ENCODE measurements at regions not wholly inside any gene's neighbourhood (a gene's known extent, or its start where the extent isn't known, plus 50 kb on each side); places are given as distances from the start of the nearest gene placed in this dataset.

GRCh38 chr3:178001670-178002101, 534.5 kb upstream of the KCNMB2 start:
- Histone ChIP-seq H3K4me1 (ENCODE audit: control insufficient read depth in 1 of 2, insufficient read depth in 2 of 2, low read length in 2 of 2) (no peaks in the 10 kb centered on the region), H3K4me3 (ENCODE audit: low read depth in 1 of 2, low read length in 2 of 2) (no peak overlapping the region), H3K36me3 (ENCODE audit: control insufficient read depth in 1 of 2, insufficient read depth in 2 of 2, low read length in 2 of 2) (no peaks in the 10 kb centered on the region)

DNA sequence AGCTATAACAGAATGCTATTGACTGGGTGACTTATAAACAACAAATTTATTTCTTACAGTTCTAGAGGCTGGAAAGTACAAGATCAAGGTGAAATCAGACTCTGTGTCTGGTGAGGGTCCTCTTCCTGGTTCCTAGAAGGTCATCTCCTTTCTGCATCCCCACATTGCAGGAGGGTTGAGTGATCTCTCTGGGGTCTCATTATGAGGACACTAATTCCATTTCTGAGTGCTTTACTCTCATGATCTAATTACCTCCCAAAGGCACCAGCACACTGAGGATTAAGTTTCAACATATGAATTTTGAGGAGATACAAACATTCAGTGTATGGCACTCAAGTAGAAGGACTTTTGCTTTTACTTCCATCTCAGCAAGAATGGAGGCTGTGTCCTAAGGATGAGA, 534.1 kb upstream of the KCNMB2 start:
- Histone ChIP-seq H3K27me3 (ENCODE audit: low read depth, low read length) (no peaks in the 10 kb centered on the region), H3K9me3 (ENCODE audit: control insufficient read depth in 1 of 2, low read length in 2 of 2) (no peaks in the 10 kb centered on the region), H3K4me1 (ENCODE audit: control insufficient read depth in 1 of 2, insufficient read depth in 2 of 2, low read length in 2 of 2) (no peaks in the 10 kb centered on the region), H3K27ac (ENCODE audit: low read length) (no peak overlapping the region), H3K4me3 (ENCODE audit: low read depth in 1 of 2, low read length in 2 of 2) (no peak overlapping the region), H3K36me3 (ENCODE audit: control insufficient read depth in 1 of 2, insufficient read depth in 2 of 2, low read length in 2 of 2) (no peaks in the 10 kb centered on the region)

More at GRCh38 chr3:178001670-178002101, 534.5 kb upstream of the KCNMB2 start:
- no peaks in the 10 kb centered on the region for H3K9me3 ChIP-seq (ENCODE audit: control insufficient read depth in 1 of 2, low read length in 2 of 2)
- H3K27ac ChIP-seq (ENCODE audit: low read length): no peak overlapping the region
- H3K27me3 ChIP-seq (ENCODE audit: low read depth, low read length): no peaks in the 10 kb centered on the region

DNA sequence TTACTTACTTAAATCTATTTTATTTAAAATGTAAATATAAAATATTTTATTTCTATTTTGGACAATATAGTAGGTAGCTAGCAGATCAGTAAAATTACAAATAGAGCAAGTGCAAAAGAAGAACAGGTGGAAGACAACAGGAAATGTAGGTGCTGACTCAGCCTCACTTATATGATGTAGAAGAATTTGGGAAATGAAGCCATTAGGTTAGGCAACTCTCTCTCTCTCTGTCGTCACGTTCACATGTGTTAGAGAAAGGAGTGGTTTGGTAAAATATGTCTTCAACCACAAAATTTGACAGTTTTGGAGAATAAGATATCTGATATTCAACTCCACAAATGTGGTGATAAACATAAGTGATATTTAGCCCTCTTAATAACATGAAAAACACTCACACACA, 532.5 kb upstream of the KCNMB2 start:
- Histone ChIP-seq H3K27ac (ENCODE audit: low read length) (no peak overlapping the region), H3K4me1 (ENCODE audit: control insufficient read depth in 1 of 2, insufficient read depth in 2 of 2, low read length in 2 of 2) (no peaks in the 10 kb centered on the region), H3K36me3 (ENCODE audit: control insufficient read depth in 1 of 2, insufficient read depth in 2 of 2, low read length in 2 of 2) (no peaks in the 10 kb centered on the region), H3K9me3 (ENCODE audit: control insufficient read depth in 1 of 2, low read length in 2 of 2) (no peaks in the 10 kb centered on the region), H3K4me3 (ENCODE audit: low read depth in 1 of 2, low read length in 2 of 2) (no peak overlapping the region), H3K27me3 (ENCODE audit: low read depth, low read length) (no peaks in the 10 kb centered on the region)

DNA sequence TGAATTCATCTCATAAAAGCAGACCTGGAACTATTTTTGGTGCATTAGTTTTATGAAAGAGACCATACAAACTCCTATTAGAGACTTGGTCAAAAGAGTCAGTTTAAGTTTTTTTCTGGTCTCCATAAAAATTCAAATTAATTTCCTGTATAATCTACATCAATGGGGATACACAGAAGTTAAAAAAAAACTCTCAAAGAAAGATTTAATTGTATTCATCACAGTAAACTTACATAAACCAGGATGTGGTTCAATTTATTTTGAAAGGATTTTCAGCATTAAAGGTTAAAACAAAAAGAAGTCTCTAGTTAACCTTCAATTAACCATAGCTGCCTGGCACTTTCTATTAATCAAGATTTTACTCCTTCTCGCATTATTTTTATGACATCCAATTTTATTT, 530.3 kb upstream of the KCNMB2 start:
- Histone ChIP-seq H3K27me3 (ENCODE audit: low read depth, low read length) (no peaks in the 10 kb centered on the region), H3K27ac (ENCODE audit: low read length) (no peak overlapping the region), H3K36me3 (ENCODE audit: control insufficient read depth in 1 of 2, insufficient read depth in 2 of 2, low read length in 2 of 2) (no peaks in the 10 kb centered on the region), H3K9me3 (ENCODE audit: control insufficient read depth in 1 of 2, low read length in 2 of 2) (no peaks in the 10 kb centered on the region), H3K4me3 (ENCODE audit: low read depth in 1 of 2, low read length in 2 of 2) (no peak overlapping the region), H3K4me1 (ENCODE audit: control insufficient read depth in 1 of 2, insufficient read depth in 2 of 2, low read length in 2 of 2) (no peaks in the 10 kb centered on the region)

DNA sequence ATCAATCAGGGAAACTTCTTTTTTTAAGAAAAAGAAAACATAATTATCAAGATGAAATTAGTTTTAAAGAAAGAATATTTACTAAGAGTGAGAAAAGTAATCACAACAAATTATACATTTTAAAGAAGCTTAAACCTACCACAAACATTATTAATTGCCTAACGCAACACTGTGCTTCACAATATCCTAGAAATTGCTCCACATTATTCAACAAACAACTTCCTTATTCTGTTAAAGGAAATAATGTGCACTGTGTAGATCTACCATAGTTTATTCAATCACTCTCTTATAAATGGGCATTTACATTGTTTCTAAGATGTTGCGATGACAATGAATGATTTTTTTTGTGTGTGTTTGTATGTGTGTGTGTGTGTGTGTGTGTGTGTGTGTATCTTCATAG, 525.9 kb upstream of the KCNMB2 start:
- Histone ChIP-seq H3K4me1 (ENCODE audit: control insufficient read depth in 1 of 2, insufficient read depth in 2 of 2, low read length in 2 of 2) (no peaks in the 10 kb centered on the region), H3K4me3 (ENCODE audit: low read depth in 1 of 2, low read length in 2 of 2) (no peak overlapping the region), H3K27ac (ENCODE audit: low read length) (no peak overlapping the region), H3K27me3 (ENCODE audit: low read depth, low read length) (no peaks in the 10 kb centered on the region), H3K36me3 (ENCODE audit: control insufficient read depth in 1 of 2, insufficient read depth in 2 of 2, low read length in 2 of 2) (no peaks in the 10 kb centered on the region), H3K9me3 (ENCODE audit: control insufficient read depth in 1 of 2, low read length in 2 of 2) (no peaks in the 10 kb centered on the region)

- no peaks in the 10 kb centered on the region for H3K4me1 ChIP-seq (ENCODE audit: control insufficient read depth in 1 of 2, insufficient read depth in 2 of 2, low read length in 2 of 2)
- no peak overlapping the region for H3K27ac ChIP-seq (ENCODE audit: low read length)
- no peaks in the 10 kb centered on the region for H3K9me3 ChIP-seq (ENCODE audit: control insufficient read depth in 1 of 2, low read length in 2 of 2)
- no peaks in the 10 kb centered on the region for H3K27me3 ChIP-seq (ENCODE audit: low read depth, low read length)
- no peaks in the 10 kb centered on the region for H3K36me3 ChIP-seq (ENCODE audit: control insufficient read depth in 1 of 2, insufficient read depth in 2 of 2, low read length in 2 of 2)
- H3K4me3 ChIP-seq (ENCODE audit: low read depth in 1 of 2, low read length in 2 of 2): no peak overlapping the region
Observed at GRCh38 chr3:178019645-178020044, 516.6 kb upstream of the KCNMB2 start.

DNA sequence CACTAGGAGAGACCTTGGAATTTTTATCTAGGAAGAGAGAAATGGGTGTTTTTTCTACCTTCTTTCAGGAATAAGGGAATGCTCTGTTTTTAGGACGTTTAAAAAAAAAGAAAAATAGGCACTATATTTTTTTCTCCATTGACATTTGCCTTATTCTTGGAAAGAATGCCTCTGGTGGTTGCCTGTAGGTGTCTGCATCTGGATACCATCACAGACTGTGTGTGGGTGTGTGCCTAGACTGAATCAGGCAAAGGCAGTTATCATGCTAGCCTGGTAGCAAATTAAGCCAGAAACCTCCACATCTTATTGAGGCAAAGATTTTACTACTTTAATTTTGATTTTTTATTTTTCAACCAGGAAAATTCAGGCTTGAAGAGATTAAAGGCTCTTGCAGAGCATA, 513.6 kb upstream of the KCNMB2 start:
- Histone ChIP-seq H3K4me1 (ENCODE audit: control insufficient read depth in 1 of 2, insufficient read depth in 2 of 2, low read length in 2 of 2) (no peaks in the 10 kb centered on the region), H3K36me3 (ENCODE audit: control insufficient read depth in 1 of 2, insufficient read depth in 2 of 2, low read length in 2 of 2) (no peaks in the 10 kb centered on the region), H3K4me3 (ENCODE audit: low read depth in 1 of 2, low read length in 2 of 2) (no peak overlapping the region), H3K9me3 (ENCODE audit: control insufficient read depth in 1 of 2, low read length in 2 of 2) (no peaks in the 10 kb centered on the region), H3K27me3 (ENCODE audit: low read depth, low read length) (no peaks in the 10 kb centered on the region), H3K27ac (ENCODE audit: low read length) (no peak overlapping the region)

GRCh38 chr3:178028933-178029332, 507.3 kb upstream of the KCNMB2 start:
- Histone ChIP-seq H3K9me3 (ENCODE audit: control insufficient read depth in 1 of 2, low read length in 2 of 2) (no peaks in the 10 kb centered on the region), H3K27me3 (ENCODE audit: low read depth, low read length) (no peaks in the 10 kb centered on the region), H3K4me3 (ENCODE audit: low read depth in 1 of 2, low read length in 2 of 2) (no peak overlapping the region)

DNA sequence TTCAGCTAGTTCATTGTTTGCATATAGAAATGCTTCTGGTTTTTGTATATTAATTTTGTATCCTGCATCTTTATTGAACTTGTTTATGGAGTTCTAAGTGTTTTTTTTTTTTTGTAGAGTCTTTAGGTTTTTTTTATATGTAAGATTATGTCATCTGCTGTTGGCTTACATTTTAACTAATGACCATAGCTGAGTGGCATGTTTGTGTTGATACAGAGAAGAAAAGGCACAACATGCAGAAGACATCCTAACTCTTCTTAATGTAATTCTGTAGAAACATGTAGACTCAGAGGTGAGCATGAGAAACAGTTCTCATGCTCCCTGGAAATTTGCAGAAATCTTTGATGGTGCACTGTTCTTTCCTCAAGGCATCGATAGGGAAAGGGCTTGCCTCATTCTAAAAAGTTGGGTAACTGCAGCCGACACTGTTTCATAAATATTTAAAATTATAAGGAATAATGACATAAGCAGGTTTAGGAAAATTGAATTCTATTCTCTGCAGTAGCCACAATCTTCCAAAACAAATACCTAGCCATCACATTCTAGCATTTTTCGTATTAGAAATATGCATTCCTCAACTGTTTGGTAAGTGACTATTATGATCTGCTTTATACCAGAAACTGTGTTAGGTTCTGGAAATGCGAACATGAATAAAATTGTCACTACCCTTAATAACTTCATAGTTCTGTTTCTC, 499.6 kb upstream of the KCNMB2 start:
- Histone ChIP-seq H3K27me3 (ENCODE audit: low read depth, low read length) (no peaks in the 10 kb centered on the region), H3K4me1 (ENCODE audit: control insufficient read depth in 1 of 2, insufficient read depth in 2 of 2, low read length in 2 of 2) (no peaks in the 10 kb centered on the region), H3K9me3 (ENCODE audit: control insufficient read depth in 1 of 2, low read length in 2 of 2) (no peaks in the 10 kb centered on the region), H3K27ac (ENCODE audit: low read length) (no peak overlapping the region), H3K36me3 (ENCODE audit: control insufficient read depth in 1 of 2, insufficient read depth in 2 of 2, low read length in 2 of 2) (no peaks in the 10 kb centered on the region), H3K4me3 (ENCODE audit: low read depth in 1 of 2, low read length in 2 of 2) (no peak overlapping the region)

More at GRCh38 chr3:178028933-178029332, 507.3 kb upstream of the KCNMB2 start:
- H3K4me1 ChIP-seq (ENCODE audit: control insufficient read depth in 1 of 2, insufficient read depth in 2 of 2, low read length in 2 of 2): no peaks in the 10 kb centered on the region
- H3K36me3 ChIP-seq (ENCODE audit: control insufficient read depth in 1 of 2, insufficient read depth in 2 of 2, low read length in 2 of 2): no peaks in the 10 kb centered on the region
- no peak overlapping the region for H3K27ac ChIP-seq (ENCODE audit: low read length)

- Histone ChIP-seq H3K4me3 (ENCODE audit: low read depth in 1 of 2, low read length in 2 of 2) (no peak overlapping the region), H3K4me1 (ENCODE audit: control insufficient read depth in 1 of 2, insufficient read depth in 2 of 2, low read length in 2 of 2) (no peaks in the 10 kb centered on the region), H3K36me3 (ENCODE audit: control insufficient read depth in 1 of 2, insufficient read depth in 2 of 2, low read length in 2 of 2) (no peaks in the 10 kb centered on the region), H3K9me3 (ENCODE audit: control insufficient read depth in 1 of 2, low read length in 2 of 2) (no peaks in the 10 kb centered on the region), H3K27me3 (ENCODE audit: low read depth, low read length) (no peaks in the 10 kb centered on the region), H3K27ac (ENCODE audit: low read length) (no peak overlapping the region)
Observed at GRCh38 chr3:178041931-178042330, 494.3 kb upstream of the KCNMB2 start.

DNA sequence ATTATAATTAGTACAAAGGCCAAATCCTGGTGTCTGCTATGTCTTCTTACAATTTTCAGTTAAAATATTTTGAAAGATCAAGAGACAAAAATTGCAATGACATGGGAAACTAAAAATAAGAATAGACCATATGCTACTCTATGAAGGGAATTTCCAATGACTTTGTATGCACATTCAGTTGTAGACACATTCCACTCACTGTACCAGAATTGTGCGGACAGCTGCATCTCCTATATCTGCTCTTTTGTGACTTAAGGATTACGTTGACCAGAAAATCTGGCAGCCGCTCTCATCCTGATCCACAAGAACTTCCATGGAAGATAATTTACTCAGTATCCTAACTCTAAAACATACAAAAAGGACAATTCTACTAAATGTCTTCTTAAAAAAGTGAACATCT, 493.9 kb upstream of the KCNMB2 start:
- Histone ChIP-seq H3K36me3 (ENCODE audit: control insufficient read depth in 1 of 2, insufficient read depth in 2 of 2, low read length in 2 of 2) (no peaks in the 10 kb centered on the region), H3K4me3 (ENCODE audit: low read depth in 1 of 2, low read length in 2 of 2) (no peak overlapping the region), H3K27me3 (ENCODE audit: low read depth, low read length) (no peaks in the 10 kb centered on the region), H3K4me1 (ENCODE audit: control insufficient read depth in 1 of 2, insufficient read depth in 2 of 2, low read length in 2 of 2) (no peaks in the 10 kb centered on the region), H3K27ac (ENCODE audit: low read length) (no peak overlapping the region), H3K9me3 (ENCODE audit: control insufficient read depth in 1 of 2, low read length in 2 of 2) (no peaks in the 10 kb centered on the region)

GRCh38 chr3:178043084-178043483, 493.2 kb upstream of the KCNMB2 start:
- Histone ChIP-seq H3K4me3 (ENCODE audit: low read depth in 1 of 2, low read length in 2 of 2) (no peak overlapping the region), H3K27ac (ENCODE audit: low read length) (no peak overlapping the region), H3K9me3 (ENCODE audit: control insufficient read depth in 1 of 2, low read length in 2 of 2) (no peaks in the 10 kb centered on the region), H3K4me1 (ENCODE audit: control insufficient read depth in 1 of 2, insufficient read depth in 2 of 2, low read length in 2 of 2) (no peaks in the 10 kb centered on the region), H3K36me3 (ENCODE audit: control insufficient read depth in 1 of 2, insufficient read depth in 2 of 2, low read length in 2 of 2) (no peaks in the 10 kb centered on the region), H3K27me3 (ENCODE audit: low read depth, low read length) (no peaks in the 10 kb centered on the region)

Measured in muscle layer of duodenum (tissue), 2 donors.